ENCODE measurements at regions not wholly inside any gene's neighbourhood (a gene's known extent, or its start where the extent isn't known, plus 50 kb on each side); places are given as distances from the start of the nearest gene placed in this dataset.

DNA sequence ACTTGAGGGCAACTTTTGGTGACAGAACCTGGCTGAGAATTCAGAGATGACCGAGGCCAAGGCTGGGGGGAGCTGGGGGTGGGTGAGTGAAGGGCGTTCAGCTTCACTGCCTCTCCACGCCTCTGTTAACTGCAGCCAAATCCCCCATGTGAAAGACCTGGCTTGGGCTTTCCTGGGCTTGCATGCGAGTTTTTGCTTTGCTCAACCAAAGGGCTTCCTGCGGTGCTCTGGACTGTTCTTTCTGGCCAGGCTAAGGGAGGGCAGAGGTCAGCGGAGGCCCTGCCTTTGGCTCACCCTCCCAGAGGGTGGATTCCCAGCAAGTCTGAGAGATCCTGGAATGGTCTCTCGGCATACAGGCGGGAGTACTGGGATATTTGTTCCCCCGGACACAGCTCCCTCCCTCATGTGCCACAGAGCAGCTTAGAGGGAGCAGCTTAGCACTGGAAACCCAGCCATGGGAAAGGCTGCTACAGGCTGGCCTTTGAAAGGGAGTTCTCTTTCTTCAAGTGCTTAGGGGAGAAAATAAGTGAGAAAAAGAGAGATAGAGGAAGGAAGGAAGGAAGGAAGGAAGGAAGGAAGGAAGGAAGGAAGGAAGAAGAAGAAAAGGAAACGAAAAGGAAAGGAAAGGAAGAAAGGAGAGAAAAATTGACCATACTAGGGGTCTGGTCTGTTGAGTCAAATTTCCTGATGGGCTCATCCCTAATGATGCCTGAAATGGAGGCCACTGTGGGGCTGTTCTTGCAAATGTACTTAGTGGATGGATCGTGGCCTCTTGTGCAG, 158.8 kb downstream of the FGF18 start:
- Histone ChIP-seq H3K36me3 (no peaks in the 10 kb centered on the region), H3K4me1 (no peaks in the 10 kb centered on the region), H3K27ac (no peak overlapping the region), H3K9me3 (no peaks in the 10 kb centered on the region), H3K27me3 (no peaks in the 10 kb centered on the region), H3K4me3 (no peak overlapping the region)
- ATAC-seq = peak in 2 of 4 donors; percentile 24 to 38
- WGBS (ENCODE audit: insufficient coverage, low coverage, low lambda C conversion rate, missing lambda C conversion rate) = 31% methylated on average over 6 of the region's 11 CpGs
- no peak for TF ChIP-seq CTCF (IDR thresholded peaks at IDR 0.05)
- no peak for TF ChIP-seq POLR2A (IDR thresholded peaks at IDR 0.05)
- intact Hi-C loops (cut with DNase I) = no loop called here
- no peak for DNase-seq

DNA sequence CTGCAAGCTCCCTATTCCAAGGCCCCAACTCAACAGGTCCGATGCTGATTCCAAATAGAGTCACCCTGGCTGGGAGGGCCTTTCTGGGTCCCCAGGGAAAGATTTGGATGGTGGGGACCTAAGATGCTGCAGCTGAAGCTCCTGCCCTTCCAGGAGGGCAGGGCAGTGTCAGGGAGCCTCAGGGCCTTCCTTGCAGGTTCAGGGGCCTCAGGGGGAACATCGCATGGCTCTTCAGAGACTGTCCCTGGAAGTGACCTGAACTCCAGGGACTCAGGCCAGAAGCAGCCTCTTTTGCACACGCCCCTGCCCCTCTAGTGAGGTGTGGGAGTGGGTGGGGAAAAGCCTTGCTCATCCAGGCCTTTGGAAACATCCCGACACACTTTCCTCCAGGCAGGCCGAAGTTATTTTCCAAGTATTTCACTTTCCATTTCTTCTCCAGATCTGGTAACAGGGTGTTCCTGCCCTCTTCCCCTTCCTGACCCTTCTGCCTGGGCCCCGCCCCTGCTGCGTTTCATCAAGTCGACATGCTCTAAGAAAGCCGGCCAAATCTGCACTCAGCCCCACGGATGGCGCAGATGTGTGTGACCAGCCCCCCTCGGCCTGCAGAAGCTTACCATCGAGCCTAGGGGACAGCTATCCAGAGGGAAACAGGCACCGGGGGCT, 159.5 kb downstream of the FGF18 start:
- ATAC-seq (no peak), DNase-seq (no peak)
- H3K27me3 ChIP-seq = no peaks in the 10 kb centered on the region
- H3K9me3 ChIP-seq = no peaks in the 10 kb centered on the region
- intact Hi-C loops (cut with DNase I) = no loop called here
- no peak overlapping the region for H3K27ac ChIP-seq
- no peak overlapping the region for H3K4me3 ChIP-seq
- WGBS (ENCODE audit: insufficient coverage, low coverage, low lambda C conversion rate, missing lambda C conversion rate) = 72% methylated on average over 6 of the region's 14 CpGs
- TF ChIP-seq CTCF (IDR thresholded peaks at IDR 0.05) (no peak), POLR2A (IDR thresholded peaks at IDR 0.05) (no peak)
- no peaks in the 10 kb centered on the region for H3K4me1 ChIP-seq
- no peaks in the 10 kb centered on the region for H3K36me3 ChIP-seq

- H3K4me3 ChIP-seq = no peak overlapping the region
- no peak for ATAC-seq
- no peak overlapping the region for H3K27ac ChIP-seq
- intact Hi-C loops (cut with DNase I) = no loop called here
- H3K9me3 ChIP-seq = no peaks in the 10 kb centered on the region
- H3K27me3 ChIP-seq = no peaks in the 10 kb centered on the region
- TF ChIP-seq CTCF (IDR thresholded peaks at IDR 0.05) = no peak
- no peak for TF ChIP-seq POLR2A (IDR thresholded peaks at IDR 0.05)
- 63% methylated on average over 8 of the region's 8 CpGs for WGBS (ENCODE audit: insufficient coverage, low coverage, low lambda C conversion rate, missing lambda C conversion rate)
- no peak for DNase-seq
- H3K4me1 ChIP-seq = no peaks in the 10 kb centered on the region
- no peaks in the 10 kb centered on the region for H3K36me3 ChIP-seq
Observed at GRCh38 chr5:171579976-171580411, 160.5 kb downstream of the FGF18 start.

DNA sequence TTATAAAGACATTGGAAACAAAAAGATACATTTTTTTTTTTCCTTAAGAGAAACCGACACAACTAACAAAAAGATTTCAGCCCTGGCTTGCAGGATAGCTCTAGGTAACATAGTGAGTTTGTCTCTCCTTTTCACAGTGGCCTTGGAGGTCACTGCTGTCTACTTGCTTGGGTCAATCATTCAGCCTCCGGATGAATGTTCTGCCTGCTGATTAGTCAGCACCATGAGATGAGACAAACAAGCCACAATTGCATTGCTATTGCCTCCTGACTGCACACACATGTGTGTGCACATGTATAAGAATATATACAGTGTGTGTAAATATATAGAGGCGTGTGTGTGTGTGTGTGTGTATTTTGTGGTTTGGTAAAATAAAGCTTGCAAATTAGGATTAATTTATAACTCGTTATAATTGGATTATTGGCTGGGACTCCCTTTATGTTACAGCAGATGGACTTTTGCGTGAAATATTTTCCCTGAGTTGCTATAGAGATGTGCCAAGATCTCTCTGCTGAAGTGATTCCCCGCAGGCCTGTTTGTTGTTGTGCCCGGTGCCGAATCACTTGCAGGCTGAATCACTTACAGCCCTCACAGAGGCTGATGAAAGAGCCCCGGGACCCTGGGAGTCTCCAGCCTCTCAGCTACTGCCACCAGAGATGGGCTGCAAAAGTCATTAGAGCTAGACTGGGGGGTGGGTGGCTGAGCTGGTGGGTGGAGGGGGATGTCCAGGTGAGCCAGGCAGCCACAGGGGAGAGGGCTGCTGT, 161.2 kb downstream of the FGF18 start:
- no peaks in the 10 kb centered on the region for H3K9me3 ChIP-seq
- no peak for TF ChIP-seq POLR2A (IDR thresholded peaks at IDR 0.05)
- no peaks in the 10 kb centered on the region for H3K36me3 ChIP-seq
- WGBS (ENCODE audit: insufficient coverage, low coverage, low lambda C conversion rate, missing lambda C conversion rate) = 56% methylated on average over 8 of the region's 9 CpGs
- no peak overlapping the region for H3K4me3 ChIP-seq
- H3K4me1 ChIP-seq = no peaks in the 10 kb centered on the region
- ATAC-seq (no peak), DNase-seq (no peak)
- intact Hi-C loops (cut with DNase I) = no loop called here
- H3K27me3 ChIP-seq = no peaks in the 10 kb centered on the region
- H3K27ac ChIP-seq = no peak overlapping the region

DNA sequence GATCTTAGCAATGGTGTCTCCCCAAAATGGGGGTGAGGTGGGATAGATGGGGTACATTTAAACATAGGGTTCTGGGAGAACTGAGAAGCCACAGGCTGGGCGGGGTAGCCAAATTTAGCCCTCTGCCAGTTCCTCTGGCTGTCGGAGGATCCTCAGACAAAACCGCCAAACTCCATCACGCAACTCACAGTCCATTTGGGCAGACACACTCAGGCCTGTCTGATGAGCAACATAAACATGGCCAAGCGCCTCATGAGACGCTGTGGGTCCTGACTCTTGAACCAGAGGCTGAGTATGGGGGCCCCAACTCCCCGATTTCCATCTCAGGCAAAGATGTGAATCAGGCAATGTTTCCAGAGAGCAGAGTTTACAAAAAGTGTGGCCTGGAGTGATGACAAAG, 162.3 kb downstream of the FGF18 start:
- DNase-seq (no peak), ATAC-seq (no peak)
- no peaks in the 10 kb centered on the region for H3K4me1 ChIP-seq
- no peak overlapping the region for H3K27ac ChIP-seq
- 60% methylated on average over 2 of the region's 7 CpGs for WGBS (ENCODE audit: insufficient coverage, low coverage, low lambda C conversion rate, missing lambda C conversion rate)
- H3K27me3 ChIP-seq = no peaks in the 10 kb centered on the region
- H3K4me3 ChIP-seq = no peak overlapping the region
- intact Hi-C loops (cut with DNase I) = no loop called here
- no peaks in the 10 kb centered on the region for H3K36me3 ChIP-seq
- H3K9me3 ChIP-seq = no peaks in the 10 kb centered on the region
- TF ChIP-seq POLR2A (IDR thresholded peaks at IDR 0.05) (no peak), CTCF (IDR thresholded peaks at IDR 0.05) (no peak)

Data from right lobe of liver (tissue), 6 donors.